ENCODE measurements at regions not wholly inside any gene's neighbourhood (a gene's known extent, or its start where the extent isn't known, plus 50 kb on each side); places are given as distances from the start of the nearest gene placed in this dataset.

GRCh38 chr22:49329636-49330035 lies 498.0 kb downstream of the BRD1 start:
- TF ChIP-seq CTCF (IDR thresholded peaks at IDR 0.05; ENCODE audit: control insufficient read depth, insufficient read depth, low read depth, low read length, missing control alignments): no peak
- no peak for DNase-seq (ENCODE audit: low read depth)
- H3K4me3 ChIP-seq (ENCODE audit: control insufficient read depth, low read depth, low read length): no peak overlapping the region

GRCh38 chr22:49328630-49329405 lies 498.9 kb downstream of the BRD1 start:
- TF ChIP-seq CTCF (IDR thresholded peaks at IDR 0.05; ENCODE audit: control insufficient read depth, insufficient read depth, low read depth, low read length, missing control alignments): no peak
- no peak for DNase-seq (ENCODE audit: low read depth)

GRCh38 chr22:49328118-49328475 lies 499.6 kb downstream of the BRD1 start:
- H3K4me3 ChIP-seq (ENCODE audit: control insufficient read depth, low read depth, low read length): no peak overlapping the region
- TF ChIP-seq CTCF (IDR thresholded peaks at IDR 0.05; ENCODE audit: control insufficient read depth, insufficient read depth, low read depth, low read length, missing control alignments): no peak
- no peak for DNase-seq (ENCODE audit: low read depth)

More at GRCh38 chr22:49328630-49329405, 498.9 kb downstream of the BRD1 start:
- no peak overlapping the region for H3K4me3 ChIP-seq (ENCODE audit: control insufficient read depth, low read depth, low read length)

- DNase-seq (ENCODE audit: low read depth): no peak
- no peak for TF ChIP-seq CTCF (IDR thresholded peaks at IDR 0.05; ENCODE audit: control insufficient read depth, insufficient read depth, low read depth, low read length, missing control alignments)
Measured at GRCh38 chr22:49327411-49328117, 500.1 kb downstream of the BRD1 start.

GRCh38 chr22:49326558-49326957 lies 501.1 kb downstream of the BRD1 start:
- DNase-seq (ENCODE audit: low read depth): no peak
- no peak overlapping the region for H3K4me3 ChIP-seq (ENCODE audit: control insufficient read depth, low read depth, low read length)
- TF ChIP-seq CTCF (IDR thresholded peaks at IDR 0.05; ENCODE audit: control insufficient read depth, insufficient read depth, low read depth, low read length, missing control alignments): no peak

More at GRCh38 chr22:49327411-49328117, 500.1 kb downstream of the BRD1 start:
- no peak overlapping the region for H3K4me3 ChIP-seq (ENCODE audit: control insufficient read depth, low read depth, low read length)

- no peak for DNase-seq (ENCODE audit: low read depth)
- no peak for TF ChIP-seq CTCF (IDR thresholded peaks at IDR 0.05; ENCODE audit: control insufficient read depth, insufficient read depth, low read depth, low read length, missing control alignments)
- no peak overlapping the region for H3K4me3 ChIP-seq (ENCODE audit: control insufficient read depth, low read depth, low read length)
Measured at GRCh38 chr22:49325531-49326395, 501.9 kb downstream of the BRD1 start.

Data from AG09309 (cell line).